IMR-90 (cell line): ENCODE measurements at regions not wholly inside any gene's neighbourhood (a gene's known extent, or its start where the extent isn't known, plus 50 kb on each side); places are given as distances from the start of the nearest gene placed in this dataset.

Experiments
- ATAC-seq: fragments of 200-7000 bp; cut with Tn5 transposase; 2 replicates; pipeline ENCODE4 v1.9.1; 2020; ENCODE audit warnings: low read depth, mild to moderate bottlenecking, moderate library complexity
- BruUV-seq: library from RNA; stranded (reverse); fragments of 400-500 nt; replicated peaks from 2 replicates; lab custom pipeline; 2021; lab: Mats Ljungman, UMichigan
- CTCF ChIA-PET: fragments of 300-600 bp; formaldehyde crosslinking; extraction: SDS; loops from one replicate; lab custom pipeline; 2021; ENCODE audit warnings: antibody characterized with exemption; lab: Yijun Ruan, JAX
- POLR2A ChIA-PET: fragments of 300-600 bp; sonication (Branson Sonifier 250); formaldehyde crosslinking; loops from one replicate; lab custom pipeline; 2022; ENCODE audit warnings: antibody characterized with exemption; ENCODE audit not compliant: unreplicated experiment; lab: Charles Lee
- DNase-seq: peaks from one replicate; pipeline ENCODE4 v3.0.0; 2013
- H2AFZ ChIP-seq: replicated peaks from 2 replicates; pipeline ENCODE3; 2013; ENCODE audit warnings: low read length, mild to moderate bottlenecking; ENCODE audit not compliant: poor library complexity
- H2AK5ac ChIP-seq: 2 replicates; pipeline ENCODE4 v1.6.1; 2013; ENCODE audit warnings: low read depth, low read length, inconsistent platforms
- H2AK9ac ChIP-seq: replicated peaks from 2 replicates; pipeline ENCODE3; 2013; ENCODE audit warnings: mild to moderate bottlenecking, low read depth, low read length, moderate library complexity; ENCODE audit not compliant: poor library complexity
- H2BK120ac ChIP-seq: 2 replicates; pipeline ENCODE4 v1.6.1; 2013; ENCODE audit warnings: low read depth, low read length, inconsistent platforms
- H2BK15ac ChIP-seq: 3 replicates; pipeline ENCODE4 v1.6.1; 2013; ENCODE audit warnings: low read depth, low read length, inconsistent platforms
- H2BK20ac ChIP-seq: 2 replicates; pipeline ENCODE4 v1.6.1; 2013; ENCODE audit warnings: low read depth, mild to moderate bottlenecking, inconsistent platforms, low read length, moderate library complexity
- H2BK5ac ChIP-seq: 2 replicates; pipeline ENCODE4 v1.6.1; 2013; ENCODE audit warnings: mild to moderate bottlenecking, low read depth, low read length, inconsistent platforms; ENCODE audit not compliant: poor library complexity, severe bottlenecking
- H3K14ac ChIP-seq: replicated peaks from 2 replicates; pipeline ENCODE4 v1.6.1; 2013; ENCODE audit warnings: low read depth, low read length, inconsistent platforms
- H3K18ac ChIP-seq: 2 replicates; pipeline ENCODE4 v1.6.1; 2013; ENCODE audit warnings: low read depth, low read length, control low read depth
- H3K23ac ChIP-seq: 2 replicates; pipeline ENCODE4 v1.6.1; 2013; ENCODE audit warnings: low read depth, low read length, inconsistent platforms
- H3K27ac ChIP-seq: 2 replicates; pipeline ENCODE4 v1.5.1; 2013; ENCODE audit warnings: mild to moderate bottlenecking, control low read depth, low read length; ENCODE audit not compliant: insufficient read depth
- H3K27me3 ChIP-seq: 2 replicates; pipeline ENCODE4 v1.6.1; 2013; ENCODE audit warnings: low read length; ENCODE audit not compliant: control insufficient read depth, insufficient read depth
- H3K36me3 ChIP-seq: 2 replicates; pipeline ENCODE4 v1.6.1; 2013; ENCODE audit warnings: low read length, mixed read lengths; ENCODE audit not compliant: control insufficient read depth, insufficient read depth
- H3K4ac ChIP-seq: 2 replicates; pipeline ENCODE4 v1.6.1; 2013; ENCODE audit warnings: low read depth, low read length, inconsistent platforms
- H3K4me1 ChIP-seq: 2 replicates; pipeline ENCODE4 v1.6.1; 2013; ENCODE audit warnings: low read length, mixed read lengths; ENCODE audit not compliant: control insufficient read depth, insufficient read depth
- H3K4me2 ChIP-seq: 2 replicates; pipeline ENCODE4 v1.6.1; 2013; ENCODE audit warnings: low read depth, mild to moderate bottlenecking, control low read depth, low read length, moderate library complexity
- H3K4me3 ChIP-seq: 2 replicates; pipeline ENCODE4 v1.5.1; 2013; ENCODE audit warnings: low read depth, mild to moderate bottlenecking, control low read depth, low read length, moderate library complexity; ENCODE audit not compliant: insufficient read depth
- H3K56ac ChIP-seq: 2 replicates; pipeline ENCODE4 v1.6.1; 2013; ENCODE audit warnings: low read length, inconsistent platforms; ENCODE audit not compliant: insufficient read depth; ENCODE audit errors: extremely low read depth
- H3K79me1 ChIP-seq, 2 experiments: 2 replicates each; pipeline ENCODE4 v1.6.1; 2013; ENCODE audit warnings: low read length in 2 of 2, inconsistent platforms in 1 of 2, low read depth in 1 of 2
- H3K9ac ChIP-seq: 2 replicates; pipeline ENCODE4 v1.6.1; 2013; ENCODE audit warnings: low read depth, low read length, control low read depth
- H3K9me1 ChIP-seq: 2 replicates; pipeline ENCODE4 v1.6.1; 2013; ENCODE audit warnings: low read length, inconsistent platforms; ENCODE audit not compliant: insufficient read depth
- H3K9me3 ChIP-seq: 2 replicates; pipeline ENCODE4 v1.6.1; 2013; ENCODE audit warnings: low read length; ENCODE audit not compliant: control insufficient read depth, insufficient read depth
- H4K20me1 ChIP-seq: 2 replicates; pipeline ENCODE4 v1.6.1; 2013; ENCODE audit warnings: low read length, inconsistent platforms; ENCODE audit not compliant: insufficient read depth
- H4K5ac ChIP-seq: 2 replicates; pipeline ENCODE4 v1.6.1; 2013; ENCODE audit warnings: mild to moderate bottlenecking, low read depth, low read length, control low read depth
- H4K8ac ChIP-seq, 2 experiments: 2 replicates each; pipeline ENCODE4 v1.6.1; 2013; ENCODE audit warnings: low read depth in 2 of 2, low read length in 2 of 2, control low read depth in 1 of 2, inconsistent platforms in 1 of 2
- H4K91ac ChIP-seq: 2 replicates; pipeline ENCODE4 v1.6.1; 2013; ENCODE audit warnings: low read depth, low read length, inconsistent platforms; ENCODE audit not compliant: insufficient read depth
- FOS ChIP-seq: fragments of 150-350 bp; IDR thresholded peaks from 2 replicates; pipeline ENCODE4 v1.6.1; 2016; ENCODE audit warnings: low read depth, low read length
- MAFK ChIP-seq: IDR thresholded peaks from 2 replicates; pipeline ENCODE4 v1.6.1; 2012; ENCODE audit warnings: low read depth, low read length, improper control_type of control experiment
- MAZ ChIP-seq: IDR thresholded peaks from 2 replicates; pipeline ENCODE4 v1.6.1; 2012; ENCODE audit warnings: low read depth, mild to moderate bottlenecking, low read length, improper control_type of control experiment, moderate library complexity, borderline replicate concordance
- MXI1 ChIP-seq: IDR thresholded peaks from 2 replicates; pipeline ENCODE4 v1.6.1; 2012; ENCODE audit warnings: low read depth, mild to moderate bottlenecking, low read length, moderate library complexity, borderline replicate concordance
- POLR2A ChIP-seq: IDR thresholded peaks from 2 replicates; pipeline ENCODE4 v1.6.1; 2012; ENCODE audit warnings: mild to moderate bottlenecking, low read depth, low read length
- RAD21 ChIP-seq: IDR thresholded peaks from 2 replicates; pipeline ENCODE4 v1.6.1; 2012; ENCODE audit warnings: low read length, improper control_type of control experiment
- RCOR1 ChIP-seq: IDR thresholded peaks from 2 replicates; pipeline ENCODE4 v1.6.1; 2012; ENCODE audit warnings: mild to moderate bottlenecking, low read length, improper control_type of control experiment; ENCODE audit not compliant: insufficient replicate concordance
- RFX5 ChIP-seq: IDR thresholded peaks from 2 replicates; pipeline ENCODE4 v1.8.0; 2012; ENCODE audit warnings: low read depth, mild to moderate bottlenecking, low read length, moderate library complexity
- SMC3 ChIP-seq: fragments of 150-350 bp; IDR thresholded peaks from 2 replicates; pipeline ENCODE4 v1.6.1; 2016; ENCODE audit warnings: low read depth, mild to moderate bottlenecking, antibody characterized with exemption, low read length, moderate library complexity
- WGBS, 2 experiments: methylation state at CpG; one replicate each; pipeline versions ENCODE4 v1.1.5 to v1.1.7; 2013; ENCODE audit warnings: missing lambda C conversion rate in 2 of 2; ENCODE audit not compliant: insufficient read length in 1 of 2; ENCODE audit errors: extremely low coverage in 2 of 2; 5-methylcytosine and 5-hydroxymethylcytosine counted together
- dilution Hi-C: fragments of 300-500 bp; cut with HindIII; formaldehyde crosslinking; loops from one replicate; pipeline ENCODE4 v1.14.3; 2018; ENCODE audit warnings: low sequenced_read_pairs; ENCODE audit not compliant: unreplicated experiment
- in situ Hi-C: fragments of 300-500 bp; cut with MboI; formaldehyde crosslinking; loops from 3 replicates; pipeline ENCODE4 v1.14.3; 2019; ENCODE audit warnings: low sequenced_read_pairs, inconsistent platforms, mixed read lengths
- intact Hi-C: fragments of 100-400 bp; cut with micrococcal nuclease; formaldehyde crosslinking; loops from 2 replicates; pipeline ENCODE4 v1.10.0; 2022
- TF ChIP-seq, protein P1 (sequence below): fragments of 150-350 bp; IDR thresholded peaks from 2 replicates; pipeline ENCODE4 v1.6.1; 2017; ENCODE audit warnings: mild to moderate bottlenecking, antibody characterized with exemption, low read length, low read depth

DNA sequence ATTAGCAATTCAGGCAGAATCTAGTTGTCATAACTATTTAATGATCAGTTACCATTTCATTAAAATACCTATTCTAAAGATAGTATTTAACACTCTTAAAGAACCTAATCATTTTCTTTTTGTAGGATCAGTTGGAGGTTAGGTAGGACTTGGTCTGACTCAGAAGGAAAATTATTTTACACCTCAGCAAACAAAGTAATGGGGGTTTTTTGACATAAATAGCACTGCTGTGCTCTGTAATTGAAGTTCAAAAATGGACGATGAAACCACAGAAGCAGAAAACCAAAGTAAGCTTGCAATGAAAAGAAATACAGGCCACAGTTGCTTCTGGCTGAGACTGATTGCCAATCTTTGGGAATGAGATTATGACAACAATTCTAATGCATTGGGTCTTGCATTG, 187.0 kb upstream of the TRPM3 start:
- Histone ChIP-seq H3K14ac (no peak overlapping the region), H3K4ac (no peak overlapping the region), H4K91ac (no peak overlapping the region), H2AK5ac (no peak overlapping the region), H3K18ac (no peak overlapping the region), H3K9ac (no peak overlapping the region), H4K5ac (no peak overlapping the region), H3K79me1 (no peaks in the 10 kb centered on the region), H2BK5ac (no peak overlapping the region), H3K9me3 (no peaks in the 10 kb centered on the region), H3K4me1 (no peaks in the 10 kb centered on the region), H3K27me3 (no peaks in the 10 kb centered on the region), H2AFZ (no peak overlapping the region), H3K23ac (no peak overlapping the region), H2BK20ac (no peak overlapping the region), H3K9me1 (no peaks in the 10 kb centered on the region), H3K4me2 (no peak overlapping the region), H2BK15ac (no peak overlapping the region), H4K20me1 (no peaks in the 10 kb centered on the region), H3K4me3 (no peak overlapping the region), H2AK9ac (no peak overlapping the region), H3K27ac (no peak overlapping the region), H2BK120ac (no peak overlapping the region), H4K8ac (no peak overlapping the region), H3K36me3 (no peaks in the 10 kb centered on the region), H3K56ac (no peak overlapping the region)
- no TSS peak for BruUV-seq
- dilution Hi-C loops: no loop called here
- no CpG with 5 or more reads among the region's 1 CpG for WGBS, 2 experiments
- intact Hi-C loops: no loop called here
- DNase-seq (no peak), ATAC-seq (no peak)
- in situ Hi-C loops: no loop called here
- CTCF ChIA-PET: no interaction called here
- TF ChIP-seq POLR2A (no peak), RFX5 (no peak), FOS (no peak), MAZ (no peak), MAFK (no peak), SMC3 (no peak), MXI1 (no peak), RCOR1 (no peak), RAD21 (no peak)
- TF ChIP-seq, protein P1, sequence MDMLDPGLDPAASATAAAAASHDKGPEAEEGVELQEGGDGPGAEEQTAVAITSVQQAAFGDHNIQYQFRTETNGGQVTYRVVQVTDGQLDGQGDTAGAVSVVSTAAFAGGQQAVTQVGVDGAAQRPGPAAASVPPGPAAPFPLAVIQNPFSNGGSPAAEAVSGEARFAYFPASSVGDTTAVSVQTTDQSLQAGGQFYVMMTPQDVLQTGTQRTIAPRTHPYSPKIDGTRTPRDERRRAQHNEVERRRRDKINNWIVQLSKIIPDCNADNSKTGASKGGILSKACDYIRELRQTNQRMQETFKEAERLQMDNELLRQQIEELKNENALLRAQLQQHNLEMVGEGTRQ: no peak
- POLR2A ChIA-PET: no interaction called here
